Fibroblast of skin of right biceps (primary cell): ENCODE measurements at regions not wholly inside any gene's neighbourhood (a gene's known extent, or its start where the extent isn't known, plus 50 kb on each side); places are given as distances from the start of the nearest gene placed in this dataset.

Experiments used
- DNase-seq: peaks from one replicate; pipeline ENCODE4 v3.0.0-alpha.2; 2013

DNA sequence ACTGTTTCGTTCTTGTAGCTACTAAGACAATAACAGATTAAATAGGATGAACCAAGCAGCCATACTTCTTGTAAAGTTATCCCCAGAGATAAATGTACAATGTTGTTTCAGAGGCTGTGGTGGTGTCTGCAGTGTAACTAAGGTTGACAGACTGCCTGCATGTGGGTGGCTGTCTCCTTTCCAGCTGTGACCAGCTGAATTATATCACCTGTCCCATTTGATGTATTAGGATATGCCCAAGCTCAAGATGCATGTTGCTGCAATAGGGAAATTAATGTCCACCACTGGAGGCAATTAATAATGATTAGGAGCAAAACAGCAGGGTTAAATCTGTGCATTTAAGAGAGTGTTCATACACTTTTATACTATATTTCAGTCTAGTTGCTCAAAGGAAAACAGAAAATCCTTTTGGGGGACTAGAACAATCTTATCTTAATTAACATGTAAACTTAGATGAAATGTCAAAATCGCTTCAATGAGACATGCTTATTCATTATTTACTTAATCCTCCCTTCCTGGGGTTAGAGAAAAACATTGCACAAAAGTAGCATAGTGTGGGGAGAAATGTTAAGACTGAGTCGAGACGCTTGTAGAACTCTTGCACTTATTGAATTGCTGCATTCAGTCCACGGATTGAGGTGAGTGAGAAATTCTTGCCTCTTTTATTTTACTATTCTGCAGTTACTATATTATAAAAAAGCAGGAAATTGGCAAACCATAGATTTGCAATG is 269.0 kb downstream of the SNX10 start:
- no peak for DNase-seq

DNA sequence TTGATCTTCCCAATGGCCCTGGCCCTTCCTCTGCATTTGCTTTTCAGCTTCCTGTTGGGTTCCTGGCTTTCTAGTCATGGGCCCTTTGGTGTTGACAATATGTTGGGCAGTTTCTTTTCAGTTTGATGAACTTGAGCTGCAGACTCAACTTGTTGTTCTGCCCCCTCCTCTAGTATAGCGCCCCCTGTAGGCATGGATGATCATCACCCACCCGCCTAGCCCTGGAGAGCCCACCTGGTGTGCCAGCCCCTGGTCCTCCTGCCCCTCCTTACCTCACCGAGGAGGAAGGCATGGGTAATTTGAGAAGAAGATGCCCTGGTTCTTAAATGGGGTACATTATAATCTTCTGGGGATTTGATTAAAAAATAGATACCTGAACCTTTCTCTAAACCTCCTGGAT is 271.2 kb downstream of the SNX10 start:
- DNase-seq = no peak

DNA sequence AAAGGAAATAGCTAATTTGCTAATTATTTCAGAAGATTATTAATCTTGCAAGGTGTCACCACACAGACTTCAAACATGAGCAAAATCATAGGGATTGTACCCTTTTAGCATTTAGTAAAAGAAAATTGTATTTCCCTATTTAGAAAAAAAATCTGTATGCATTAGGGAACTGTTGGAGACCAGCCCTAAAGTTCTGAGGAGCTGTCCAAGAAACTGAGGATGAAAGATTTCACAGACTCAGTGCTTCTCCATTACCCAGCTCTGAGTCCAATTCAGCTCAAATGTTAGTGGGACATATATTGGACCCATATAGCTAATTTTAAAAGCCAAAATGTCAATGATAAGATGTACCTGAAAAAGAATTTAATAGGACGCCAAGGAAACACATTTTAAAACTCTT is 271.7 kb downstream of the SNX10 start:
- DNase-seq = no peak

DNA sequence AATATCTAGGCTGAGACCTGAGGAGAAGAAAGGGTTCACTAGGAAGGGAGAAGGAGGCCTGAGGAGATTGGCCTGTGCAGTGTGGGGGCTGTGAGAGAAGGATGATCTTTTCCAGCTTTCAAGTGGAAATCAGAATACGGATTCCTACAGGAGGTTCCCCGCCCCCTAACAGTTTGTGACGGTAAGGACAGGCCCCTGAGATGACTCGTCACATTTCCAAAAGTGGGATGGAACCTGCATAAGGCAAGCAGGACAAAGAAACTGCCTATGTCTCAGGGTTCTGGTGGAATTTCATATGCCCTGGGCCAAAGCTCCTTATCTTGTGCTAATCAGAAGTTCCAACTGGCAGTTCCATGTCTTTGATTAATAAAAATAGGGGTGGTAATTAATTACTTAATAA is 275.6 kb downstream of the SNX10 start:
- DNase-seq = no peak

GRCh38 chr7:26574476-26574875 is 282.8 kb downstream of the SNX10 start:
- no peak for DNase-seq

GRCh38 chr7:26580064-26580591 is 284.3 kb downstream of the SKAP2 start:
- DNase-seq = no peak

DNA sequence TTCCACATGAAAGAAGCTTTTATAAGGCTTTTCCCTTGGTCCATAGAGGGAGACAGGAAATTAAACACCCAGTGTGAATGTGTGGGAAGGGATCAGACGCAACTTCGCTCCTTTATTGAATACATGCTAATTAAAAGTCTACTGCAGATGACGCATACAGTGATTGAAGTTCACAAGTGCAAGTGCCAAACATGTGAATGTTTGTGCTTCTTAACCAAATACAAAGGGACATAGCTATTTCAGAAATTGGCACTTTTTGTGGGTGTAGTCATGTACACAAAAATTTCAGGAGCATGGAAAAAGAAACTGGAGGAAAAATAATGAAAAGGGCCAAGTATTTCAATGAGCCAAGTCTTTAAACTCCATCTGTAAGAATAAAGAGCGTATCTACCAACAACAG is 283.7 kb downstream of the SKAP2 start:
- no peak for DNase-seq

- no peak for DNase-seq
Measured at GRCh38 chr7:26583094-26583648, 281.2 kb downstream of the SKAP2 start.

DNA sequence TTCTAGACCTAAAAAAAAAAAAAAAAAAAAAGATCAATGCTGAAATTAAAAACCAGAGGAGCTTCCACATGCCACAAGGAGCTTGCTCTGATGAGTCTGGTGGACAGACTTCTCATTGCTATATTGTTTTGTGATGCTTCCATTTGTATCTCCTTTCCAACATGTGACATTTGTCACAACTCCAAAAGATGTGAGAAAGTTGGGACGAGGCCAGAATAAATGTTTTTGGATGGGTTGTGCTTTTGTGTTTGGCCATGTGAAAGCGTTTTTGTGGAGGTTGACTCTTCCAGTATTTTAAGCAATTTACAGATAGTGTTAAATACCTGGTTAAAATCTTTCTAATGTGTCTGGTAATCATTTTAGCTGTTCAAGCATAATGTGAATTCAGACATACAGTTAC is 280.1 kb downstream of the SKAP2 start:
- DNase-seq = no peak

GRCh38 chr7:26584987-26585665 is 279.3 kb downstream of the SKAP2 start:
- no peak for DNase-seq

DNA sequence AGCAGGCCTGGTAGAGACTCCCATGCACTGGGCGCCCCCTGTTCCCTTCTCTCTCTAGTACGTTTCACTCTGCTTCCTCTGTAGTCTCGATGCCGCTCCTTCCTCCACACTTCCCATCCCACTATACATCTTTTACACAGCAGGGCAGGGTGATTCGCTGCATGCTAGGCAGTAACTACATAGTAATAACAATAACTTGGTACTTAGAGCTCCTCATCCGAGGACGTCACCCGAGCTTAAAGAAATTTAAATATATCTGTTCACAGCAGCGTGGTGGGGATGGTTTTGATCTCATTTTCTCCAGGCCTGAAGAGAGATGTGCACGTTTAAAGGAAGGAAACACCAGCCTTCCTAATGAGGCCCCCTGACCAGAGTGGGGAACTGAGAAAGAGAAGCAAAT is 276.9 kb downstream of the SKAP2 start:
- no peak for DNase-seq

DNA sequence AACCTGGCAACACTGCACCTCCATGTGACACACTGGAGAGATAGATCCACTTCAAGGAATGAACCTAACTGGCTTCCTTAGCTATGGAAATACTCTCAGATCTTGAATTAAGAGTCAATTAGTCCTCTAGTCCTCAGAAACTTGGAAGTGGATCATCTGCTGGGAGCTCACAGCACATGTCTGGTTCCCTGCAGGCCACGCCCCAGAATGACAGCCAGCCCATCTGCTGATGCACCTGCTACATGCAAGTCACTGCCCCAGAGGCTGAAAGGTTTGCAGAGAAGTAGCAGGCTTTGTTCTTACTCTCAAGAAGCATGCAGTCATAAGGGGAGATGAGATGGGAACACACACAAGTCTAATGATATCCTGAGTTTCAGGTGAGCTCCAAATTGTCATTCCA is 275.9 kb downstream of the SKAP2 start:
- no peak for DNase-seq

- no peak for DNase-seq
Measured at GRCh38 chr7:26590709-26591108, 273.7 kb downstream of the SKAP2 start.

- DNase-seq = no peak
Measured at GRCh38 chr7:26592011-26592410, 272.4 kb downstream of the SKAP2 start.

DNA sequence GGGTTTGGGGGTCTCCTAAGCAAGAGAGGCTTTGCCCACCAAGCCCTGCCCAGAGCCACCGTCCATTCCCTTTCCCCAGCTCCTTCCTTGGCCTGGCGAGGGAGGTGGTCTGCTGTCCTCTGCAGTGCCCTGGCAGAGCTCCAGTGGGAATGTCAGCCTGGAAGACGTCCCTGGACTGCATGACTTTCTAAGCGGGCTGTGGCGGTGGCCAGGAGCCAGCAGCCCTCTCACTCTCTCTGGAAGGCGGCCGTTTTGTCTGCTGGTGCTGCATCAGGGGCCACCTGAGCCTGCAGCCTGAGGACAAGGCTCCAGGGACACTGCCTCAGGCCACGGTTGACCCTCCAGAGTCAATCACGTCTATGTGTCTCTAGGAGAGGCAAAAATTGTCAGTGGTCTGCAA is 271.0 kb downstream of the SKAP2 start:
- DNase-seq = no peak

GRCh38 chr7:26593896-26594295 is 270.5 kb downstream of the SKAP2 start:
- DNase-seq = no peak

DNA sequence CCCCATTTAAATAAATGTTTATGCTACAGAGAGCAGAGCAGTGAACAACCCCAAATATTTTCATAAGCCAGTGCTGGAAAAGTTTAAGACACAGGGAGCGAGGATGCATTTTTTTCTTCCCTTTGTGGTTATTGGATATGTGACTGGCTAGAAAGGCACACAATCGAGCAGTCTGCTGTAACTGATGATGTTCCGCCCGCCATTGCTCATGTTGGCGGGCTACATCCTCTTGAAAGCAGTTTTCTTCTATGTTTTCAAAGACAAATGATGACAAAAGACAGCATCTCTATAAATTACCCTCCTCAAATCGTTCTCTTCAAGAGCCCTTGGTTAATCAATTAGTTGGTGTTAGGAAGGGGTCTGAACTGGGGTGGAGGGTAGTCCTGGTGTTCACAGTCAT is 269.8 kb downstream of the SKAP2 start:
- no peak for DNase-seq

GRCh38 chr7:26598867-26599266 is 265.5 kb downstream of the SKAP2 start:
- no peak for DNase-seq

GRCh38 chr7:26599982-26600381 is 264.4 kb downstream of the SKAP2 start:
- no peak for DNase-seq

DNA sequence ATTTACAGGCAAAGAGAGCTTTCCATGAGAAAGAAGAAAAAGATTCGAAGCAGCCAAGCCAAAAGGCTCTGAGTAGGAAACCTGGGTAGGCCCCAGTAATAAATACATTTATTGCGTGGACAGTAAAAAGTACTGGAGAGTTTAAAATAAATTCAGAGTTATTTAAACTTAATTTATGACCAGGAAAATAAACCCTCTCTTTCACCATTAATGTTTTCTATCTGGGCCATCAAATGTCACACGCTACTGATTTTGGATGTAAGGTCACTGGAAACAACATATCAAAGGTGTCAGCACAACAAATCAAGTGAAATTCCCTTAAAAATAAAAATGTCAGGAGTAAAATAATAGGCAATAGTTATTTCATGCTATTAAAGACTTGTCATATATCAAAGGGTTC is 264.0 kb downstream of the SKAP2 start:
- DNase-seq = no peak

DNA sequence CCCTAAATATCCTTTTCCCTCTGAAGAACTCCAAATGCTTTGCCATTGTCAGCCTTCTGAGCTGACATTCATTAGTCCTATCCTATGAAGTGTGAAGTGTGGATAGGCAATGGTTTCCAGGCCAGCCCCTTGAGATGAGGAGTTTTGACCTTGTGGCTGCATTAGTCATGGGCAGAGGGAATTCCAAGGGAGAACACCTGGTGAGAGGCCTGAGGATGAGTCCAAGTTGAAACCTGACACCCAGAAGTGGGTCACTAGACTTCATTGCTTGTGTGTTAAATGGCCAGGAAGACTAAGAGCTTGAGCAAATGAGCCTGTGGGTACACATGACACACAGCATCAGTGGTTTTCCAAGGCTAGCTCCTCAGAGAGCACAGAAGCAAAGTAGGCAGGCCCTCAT is 260.8 kb downstream of the SKAP2 start:
- no peak for DNase-seq

GRCh38 chr7:26608402-26608801 is 256.0 kb downstream of the SKAP2 start:
- DNase-seq = no peak

GRCh38 chr7:26609082-26609481 is 255.3 kb downstream of the SKAP2 start:
- DNase-seq = no peak

GRCh38 chr7:26609532-26609931 is 254.9 kb downstream of the SKAP2 start:
- DNase-seq = no peak
